Right lobe of liver (tissue), 6 donors: ENCODE measurements at regions not wholly inside any gene's neighbourhood (a gene's known extent, or its start where the extent isn't known, plus 50 kb on each side); places are given as distances from the start of the nearest gene placed in this dataset.

ENCODE experiments used
- ATAC-seq, 4 donors: fragments of 200-7000 bp; cut with Tn5 transposase; one replicate each; pipeline ENCODE4 v1.9.1; 2020; ENCODE audit warnings: mild to moderate bottlenecking in 4 of 4, moderate library complexity in 4 of 4
- DNase-seq, 3 donors: peaks; one replicate each; pipeline ENCODE4 v3.0.0-alpha.2; 2020
- H3K27ac ChIP-seq, 3 donors: fragments of 200-600 bp; one replicate each; pipeline ENCODE4 v1.8.0; 2022
- H3K27me3 ChIP-seq, 2 donors: fragments of 200-600 bp; one replicate each; pipeline ENCODE4 v1.8.0; 2022
- H3K36me3 ChIP-seq, 4 donors: fragments of 200-600 bp; sonication (generic) in 1 of 4; one replicate each; pipeline versions ENCODE4 v1.5.1 to v1.8.0; 2017 to 2022; ENCODE audit warnings: control low read depth in 1 of 4
- H3K4me1 ChIP-seq, 4 donors: fragments of 200-600 bp; sonication (generic) in 1 of 4; one replicate each; pipeline versions ENCODE4 v1.5.1 to v1.8.0; 2017 to 2022; ENCODE audit warnings: control low read depth in 1 of 4
- H3K4me3 ChIP-seq, 3 donors: fragments of 200-600 bp; one replicate each; pipeline ENCODE4 v1.8.0; 2022
- H3K9me3 ChIP-seq, 4 donors: fragments of 200-600 bp; sonication (generic) in 1 of 4; one replicate each; pipeline versions ENCODE4 v1.5.1 to v1.8.0; 2017 to 2022; ENCODE audit warnings: control low read depth in 1 of 4
- POLR2A ChIP-seq: fragments of 450-650 bp; IDR thresholded peaks from one replicate; pipeline ENCODE4 v1.6.1; 2017; ENCODE audit warnings: antibody characterized with exemption, mild to moderate bottlenecking
- WGBS: methylation state at CpG from one replicate; pipeline ENCODE4 v1.1.6; 2018; ENCODE audit warnings: low coverage, low lambda C conversion rate; ENCODE audit not compliant: insufficient coverage; ENCODE audit errors: missing lambda C conversion rate; 5-methylcytosine and 5-hydroxymethylcytosine counted together
- intact Hi-C, 2 donors: fragments of 100-400 bp; cut with DNase I; formaldehyde crosslinking; loops; one replicate each; pipeline versions ENCODE4 v1.11.2 to v1.14.1; 2022
- TF ChIP-seq, protein P1 (sequence below), 4 donors: fragments of 200-600 bp in 3 of 4; fragments of 450-650 bp in 1 of 4; IDR thresholded peaks; one replicate each; pipeline versions ENCODE4 v1.5.1 to v1.8.0; 2016 to 2022; ENCODE audit warnings: antibody characterized with exemption in 4 of 4, mild to moderate bottlenecking in 2 of 4
- donor health status: DM: no; HTN: yes; CAD: no.
- donor health status: DM: no; HTN: no; CAD: no.
- donor health status: DM: no; HTN: no; CAD: no.
- donor health status: DM: no; HTN: yes; CAD: no.
- donor health status: DM: no; HTN: yes; CAD: no.

- no peak overlapping the region for H3K4me3 ChIP-seq
- H3K36me3 ChIP-seq = no peaks in the 10 kb centered on the region
- intact Hi-C loops = no loop called here
- WGBS = 64% methylated on average over 13 of the region's 20 CpGs
- H3K27me3 ChIP-seq = no peaks in the 10 kb centered on the region
- TF ChIP-seq POLR2A = no peak
- TF ChIP-seq, protein P1, sequence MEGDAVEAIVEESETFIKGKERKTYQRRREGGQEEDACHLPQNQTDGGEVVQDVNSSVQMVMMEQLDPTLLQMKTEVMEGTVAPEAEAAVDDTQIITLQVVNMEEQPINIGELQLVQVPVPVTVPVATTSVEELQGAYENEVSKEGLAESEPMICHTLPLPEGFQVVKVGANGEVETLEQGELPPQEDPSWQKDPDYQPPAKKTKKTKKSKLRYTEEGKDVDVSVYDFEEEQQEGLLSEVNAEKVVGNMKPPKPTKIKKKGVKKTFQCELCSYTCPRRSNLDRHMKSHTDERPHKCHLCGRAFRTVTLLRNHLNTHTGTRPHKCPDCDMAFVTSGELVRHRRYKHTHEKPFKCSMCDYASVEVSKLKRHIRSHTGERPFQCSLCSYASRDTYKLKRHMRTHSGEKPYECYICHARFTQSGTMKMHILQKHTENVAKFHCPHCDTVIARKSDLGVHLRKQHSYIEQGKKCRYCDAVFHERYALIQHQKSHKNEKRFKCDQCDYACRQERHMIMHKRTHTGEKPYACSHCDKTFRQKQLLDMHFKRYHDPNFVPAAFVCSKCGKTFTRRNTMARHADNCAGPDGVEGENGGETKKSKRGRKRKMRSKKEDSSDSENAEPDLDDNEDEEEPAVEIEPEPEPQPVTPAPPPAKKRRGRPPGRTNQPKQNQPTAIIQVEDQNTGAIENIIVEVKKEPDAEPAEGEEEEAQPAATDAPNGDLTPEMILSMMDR (IDR thresholded peaks at IDR 0.05) = no peak
- ATAC-seq = no peak
- H3K4me1 ChIP-seq = no peaks in the 10 kb centered on the region
- no peaks in the 10 kb centered on the region for H3K9me3 ChIP-seq
- DNase-seq = no peak
- no peak overlapping the region for H3K27ac ChIP-seq
These were observed 311.1 kb downstream of the TMEM121 start for GRCh38 chr14:105837349-105838063.

- no peak for DNase-seq
- no peaks in the 10 kb centered on the region for H3K27me3 ChIP-seq
- H3K9me3 ChIP-seq = no peaks in the 10 kb centered on the region
- H3K27ac ChIP-seq = no peak overlapping the region
- H3K4me1 ChIP-seq = no peaks in the 10 kb centered on the region
- no peak for TF ChIP-seq POLR2A
- TF ChIP-seq, protein P1 (IDR thresholded peaks at IDR 0.05) = no peak
- no peak for ATAC-seq
- intact Hi-C loops = no loop called here
- no peak overlapping the region for H3K4me3 ChIP-seq
- WGBS = 75% methylated on average over 9 of the region's 11 CpGs
- no peaks in the 10 kb centered on the region for H3K36me3 ChIP-seq
These were observed 311.7 kb downstream of the TMEM121 start for GRCh38 chr14:105838107-105838506.

GRCh38 chr14:105838591-105839424 lies 312.4 kb downstream of the TMEM121 start:
- Histone ChIP-seq H3K27ac (no peak overlapping the region), H3K9me3 (no peaks in the 10 kb centered on the region), H3K4me1 (no peaks in the 10 kb centered on the region), H3K36me3 (no peaks in the 10 kb centered on the region), H3K4me3 (no peak overlapping the region), H3K27me3 (no peaks in the 10 kb centered on the region)
- WGBS = 72% methylated on average over 8 of the region's 15 CpGs
- DNase-seq (no peak), ATAC-seq (no peak)
- no peak for TF ChIP-seq POLR2A
- TF ChIP-seq, protein P1 (IDR thresholded peaks at IDR 0.05) = no peak
- intact Hi-C loops = no loop called here

DNA sequence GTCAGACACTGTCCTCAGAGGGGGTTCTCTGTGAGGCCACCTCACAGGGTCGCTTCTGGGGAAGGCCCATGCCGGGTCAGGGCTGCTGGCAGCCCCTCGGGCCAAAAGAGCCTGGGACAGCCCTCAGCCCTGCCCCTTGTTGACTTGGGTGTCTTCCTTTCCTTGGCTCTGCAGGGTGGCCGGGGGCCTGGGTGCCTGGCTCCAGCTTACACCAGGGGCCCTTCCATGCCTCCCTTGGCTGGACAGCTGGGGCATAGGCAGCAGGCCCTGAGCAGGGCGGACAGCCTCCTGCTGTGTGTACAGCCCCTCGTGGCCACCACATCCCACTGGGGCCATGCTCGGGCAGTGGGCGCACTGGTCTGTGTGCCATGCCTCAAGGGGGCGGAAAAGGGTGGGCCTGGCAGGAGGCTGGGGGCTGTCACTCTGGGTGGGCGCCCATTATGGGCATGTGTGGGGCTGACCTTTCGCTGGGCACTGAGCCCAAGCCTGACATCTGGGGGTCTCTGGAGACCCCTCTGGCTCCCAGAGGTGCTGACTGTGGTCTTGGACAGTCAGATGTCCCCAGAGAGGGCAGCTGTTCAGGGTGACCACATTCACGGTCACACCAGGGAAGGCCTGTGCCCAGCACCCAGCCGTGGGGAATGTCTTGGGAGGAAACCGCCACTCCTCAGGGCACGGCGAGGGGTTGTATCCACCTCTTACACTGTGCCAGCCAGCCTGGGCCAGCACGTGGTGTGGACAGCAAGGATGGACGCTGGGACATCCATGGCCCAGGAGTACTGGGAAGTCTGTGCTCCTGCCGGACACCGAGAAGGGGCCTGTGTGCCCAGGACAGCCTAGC lies 313.3 kb downstream of the TMEM121 start:
- no peak for ATAC-seq
- DNase-seq = no peak
- 40% methylated on average over 1 of the region's 20 CpGs for WGBS
- no peaks in the 10 kb centered on the region for H3K4me1 ChIP-seq
- H3K9me3 ChIP-seq = no peaks in the 10 kb centered on the region
- H3K36me3 ChIP-seq = no peaks in the 10 kb centered on the region
- no peak overlapping the region for H3K4me3 ChIP-seq
- H3K27me3 ChIP-seq = no peaks in the 10 kb centered on the region
- no peak for TF ChIP-seq POLR2A
- TF ChIP-seq, protein P1 (IDR thresholded peaks at IDR 0.05) = no peak
- intact Hi-C loops = no loop called here
- no peak overlapping the region for H3K27ac ChIP-seq
